Skin epidermis (tissue), 12 donors: ENCODE measurements at regions not wholly inside any gene's neighbourhood (a gene's known extent, or its start where the extent isn't known, plus 50 kb on each side); places are given as distances from the start of the nearest gene placed in this dataset.

Experiments used
- H3K27ac ChIP-seq, 21 experiments: fragments of 200-600 bp; sonication (generic) in 11 of 21; one replicate each; pipeline ENCODE4 v1.5.0; 2020; ENCODE audit warnings: mild to moderate bottlenecking in 3 of 21, inconsistent platforms in 2 of 21, moderate library complexity in 2 of 21
- H3K4me3 ChIP-seq, 7 experiments: fragments of 200-600 bp; sonication (generic) in 2 of 7; one replicate each; pipeline ENCODE4 v1.5.0; 2020; ENCODE audit warnings: inconsistent platforms in 2 of 7, mild to moderate bottlenecking in 2 of 7, moderate library complexity in 1 of 7

DNA sequence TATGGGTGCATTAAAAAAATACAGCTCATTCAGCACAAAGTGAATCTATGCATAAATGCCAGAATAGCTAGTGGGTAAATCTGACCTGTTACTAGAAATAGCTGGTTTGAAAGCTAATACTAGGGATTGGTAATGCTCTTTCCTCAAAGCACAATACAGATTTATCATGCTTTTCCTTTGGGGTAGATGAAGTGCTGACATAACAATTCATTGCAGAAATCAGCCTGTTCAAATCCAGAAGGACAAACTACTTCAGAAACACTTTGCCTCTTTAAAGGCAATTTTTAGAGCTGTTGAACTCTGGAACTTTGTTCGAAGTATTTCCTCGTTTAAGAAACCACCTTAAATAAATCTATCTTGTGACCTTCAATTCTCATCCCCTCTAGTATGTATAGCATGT is 957.9 kb downstream of the ARAP2 start:
- Histone ChIP-seq H3K27ac (no peak overlapping the region), H3K4me3 (no peak overlapping the region)

- no peak overlapping the region for H3K27ac ChIP-seq
- no peak overlapping the region for H3K4me3 ChIP-seq
Measured at GRCh38 chr4:35300996-35301774, 943.1 kb downstream of the ARAP2 start.

- Histone ChIP-seq H3K4me3 (no peak overlapping the region), H3K27ac (no peak overlapping the region)
Measured at GRCh38 chr4:35315419-35315818, 928.9 kb downstream of the ARAP2 start.

DNA sequence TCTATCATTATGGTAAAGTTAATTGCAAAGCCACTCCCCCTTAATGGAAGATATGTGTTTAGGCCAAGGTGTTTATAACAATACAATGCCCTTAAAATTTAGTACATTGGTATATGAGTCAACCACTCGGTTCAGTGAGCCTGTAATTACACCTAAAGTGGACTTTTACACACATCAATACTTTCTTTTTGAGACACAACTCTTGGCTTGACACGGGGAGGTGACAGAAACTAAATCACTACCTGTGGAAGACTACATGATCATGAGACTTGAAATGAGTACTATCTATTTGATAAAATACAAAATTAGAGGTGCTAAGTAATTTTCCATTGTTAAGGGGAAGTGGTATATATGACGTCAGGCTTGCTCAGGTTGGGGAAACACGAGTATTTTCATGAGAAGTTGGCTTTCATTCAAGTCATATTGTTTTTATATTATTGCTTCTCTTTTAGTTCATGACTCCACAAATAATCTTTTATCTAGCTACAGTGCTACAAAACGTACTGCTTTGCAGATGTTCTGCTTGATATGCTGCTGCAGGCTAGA is 918.3 kb downstream of the ARAP2 start:
- no peak overlapping the region for H3K4me3 ChIP-seq

GRCh38 chr4:35342833-35343232 is 901.5 kb downstream of the ARAP2 start:
- Histone ChIP-seq H3K27ac (no peak overlapping the region), H3K4me3 (no peak overlapping the region)

More for the DNA sequence above, 918.3 kb downstream of the ARAP2 start:
- no peak overlapping the region for H3K27ac ChIP-seq

GRCh38 chr4:35347276-35347675 is 897.0 kb downstream of the ARAP2 start:
- no peak overlapping the region for H3K4me3 ChIP-seq

GRCh38 chr4:35358001-35358584 is 886.2 kb downstream of the ARAP2 start:
- Histone ChIP-seq H3K4me3 (no peak overlapping the region), H3K27ac (no peak overlapping the region)

More at GRCh38 chr4:35347276-35347675, 897.0 kb downstream of the ARAP2 start:
- no peak overlapping the region for H3K27ac ChIP-seq

DNA sequence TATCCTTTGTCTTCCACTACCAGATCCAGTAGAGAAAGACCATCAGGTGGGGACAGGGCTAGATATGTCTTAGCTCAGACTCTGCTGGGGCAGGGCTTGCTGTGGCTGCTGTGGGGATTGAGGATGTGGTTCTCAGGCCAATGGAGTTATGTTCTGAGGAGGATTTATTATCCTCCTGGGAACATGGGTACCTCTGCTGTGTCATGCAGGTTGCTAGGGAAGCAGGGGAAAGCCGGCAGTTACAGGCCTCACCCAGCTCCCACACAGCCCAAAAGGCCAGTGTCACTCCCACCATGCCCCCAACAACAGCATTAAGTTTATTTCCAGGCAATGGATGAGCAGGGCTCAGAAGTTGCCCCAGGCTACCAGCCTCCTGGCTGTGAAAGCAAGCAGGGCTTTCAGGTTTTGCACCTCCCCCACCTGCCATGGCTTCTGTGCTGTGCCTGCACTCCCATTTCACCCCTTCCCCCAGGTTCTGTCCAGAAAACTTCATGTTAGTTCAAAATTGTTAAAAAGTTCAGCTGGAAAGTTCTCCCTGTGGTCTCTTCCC is 879.9 kb downstream of the ARAP2 start:
- Histone ChIP-seq H3K4me3 (no peak overlapping the region), H3K27ac (no peak overlapping the region)

DNA sequence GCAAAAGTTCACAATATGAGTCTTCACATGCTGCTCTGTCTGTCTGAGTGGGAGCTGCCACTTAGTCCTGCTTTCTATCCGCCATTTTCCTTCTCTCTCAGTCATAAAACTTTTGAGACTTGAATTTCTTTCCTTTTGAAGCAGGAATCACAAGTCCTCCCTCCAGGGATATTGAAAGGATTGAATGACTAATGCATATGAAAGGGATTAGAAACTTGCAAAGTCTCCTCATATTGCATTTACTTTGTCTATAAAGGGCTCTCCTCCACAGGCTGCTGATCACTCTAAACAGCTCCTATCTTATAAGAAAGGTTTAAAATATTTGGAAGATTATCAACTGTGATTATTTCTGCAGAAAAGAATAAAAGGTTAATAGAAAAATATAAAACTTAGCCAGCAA is 879.1 kb downstream of the ARAP2 start:
- Histone ChIP-seq H3K27ac (no peak overlapping the region), H3K4me3 (no peak overlapping the region)

GRCh38 chr4:35399912-35400311 is 844.4 kb downstream of the ARAP2 start:
- H3K4me3 ChIP-seq, result no peak overlapping the region
- no peak overlapping the region for H3K27ac ChIP-seq

DNA sequence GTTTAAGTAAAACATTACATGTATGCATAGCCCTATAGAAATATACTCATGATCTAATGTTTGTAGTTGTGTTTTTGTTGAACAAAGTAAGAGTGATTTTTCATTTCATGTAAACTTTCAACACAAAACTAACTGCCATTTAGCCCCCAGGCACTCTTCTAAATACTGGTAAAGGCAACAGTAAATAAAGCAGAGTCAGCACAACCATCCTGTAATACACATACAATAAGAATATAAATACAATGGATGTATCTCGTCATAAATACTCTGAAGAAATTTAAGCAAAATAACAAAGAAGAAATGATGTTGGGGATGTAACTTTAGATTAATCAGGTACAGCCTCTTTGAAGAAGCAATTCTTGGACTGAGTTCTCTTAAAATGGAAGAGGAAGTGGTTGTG is 821.2 kb downstream of the ARAP2 start:
- H3K4me3 ChIP-seq, result no peak overlapping the region

GRCh38 chr4:35447474-35447873 is 796.8 kb downstream of the ARAP2 start:
- Histone ChIP-seq H3K4me3 (no peak overlapping the region), H3K27ac (no peak overlapping the region)

More for the DNA sequence above, 821.2 kb downstream of the ARAP2 start:
- H3K27ac ChIP-seq, result no peak overlapping the region

DNA sequence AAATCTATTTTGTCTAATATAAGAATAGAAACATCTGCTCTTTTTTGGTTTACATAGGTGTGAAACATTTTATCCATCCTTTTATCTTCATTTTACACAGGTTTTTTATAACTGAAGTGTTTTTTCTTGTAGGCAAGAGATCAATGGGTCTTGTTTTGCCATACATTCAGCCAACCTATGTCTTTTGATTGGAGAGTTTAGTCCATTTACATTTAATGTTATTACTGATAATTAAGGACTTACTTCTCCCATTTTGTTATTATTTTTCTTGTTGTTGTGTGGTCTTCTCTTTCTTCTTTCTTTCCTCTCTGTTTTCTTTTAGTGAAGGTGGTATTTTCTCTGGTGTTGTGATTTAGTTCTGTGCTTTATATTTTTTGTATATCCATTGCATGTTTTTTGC is 785.3 kb downstream of the ARAP2 start:
- Histone ChIP-seq H3K4me3 (no peak overlapping the region), H3K27ac (no peak overlapping the region)

DNA sequence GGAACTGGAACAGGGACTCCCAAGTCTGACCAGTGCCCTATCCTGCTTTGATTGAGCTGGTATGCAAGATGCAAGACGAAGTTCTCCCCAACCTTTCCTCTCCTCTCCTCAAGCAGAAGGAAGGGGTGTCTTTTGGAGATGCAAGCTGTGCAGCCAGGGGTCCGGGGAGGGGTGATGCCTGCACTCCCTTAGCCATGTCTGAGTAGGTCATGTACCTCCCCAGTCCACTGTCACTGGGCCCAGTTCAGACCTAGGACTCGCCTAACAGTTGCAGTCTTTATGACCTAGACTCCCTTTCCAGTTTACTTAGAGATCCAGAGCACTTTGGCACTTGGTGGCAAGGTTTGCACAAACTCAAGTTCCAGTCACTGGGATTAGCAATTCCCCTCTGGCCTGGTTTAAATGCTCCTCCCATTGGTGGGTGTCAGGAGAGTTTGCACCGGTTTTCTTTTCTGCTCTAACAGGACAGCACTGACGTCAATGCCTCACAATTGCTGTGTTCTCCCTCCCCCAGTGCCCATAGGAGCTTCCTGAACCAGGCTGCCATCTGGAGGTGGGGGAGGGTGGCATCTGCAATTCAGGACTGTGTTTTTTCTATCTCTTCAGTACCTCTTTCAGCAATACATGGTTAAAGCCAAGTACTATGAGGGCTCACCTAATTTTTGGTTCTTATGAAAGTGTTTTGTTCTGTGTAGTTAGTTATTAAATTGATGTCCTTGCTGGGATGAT is 782.2 kb downstream of the ARAP2 start:
- no peak overlapping the region for H3K4me3 ChIP-seq
- H3K27ac ChIP-seq, result no peak overlapping the region

DNA sequence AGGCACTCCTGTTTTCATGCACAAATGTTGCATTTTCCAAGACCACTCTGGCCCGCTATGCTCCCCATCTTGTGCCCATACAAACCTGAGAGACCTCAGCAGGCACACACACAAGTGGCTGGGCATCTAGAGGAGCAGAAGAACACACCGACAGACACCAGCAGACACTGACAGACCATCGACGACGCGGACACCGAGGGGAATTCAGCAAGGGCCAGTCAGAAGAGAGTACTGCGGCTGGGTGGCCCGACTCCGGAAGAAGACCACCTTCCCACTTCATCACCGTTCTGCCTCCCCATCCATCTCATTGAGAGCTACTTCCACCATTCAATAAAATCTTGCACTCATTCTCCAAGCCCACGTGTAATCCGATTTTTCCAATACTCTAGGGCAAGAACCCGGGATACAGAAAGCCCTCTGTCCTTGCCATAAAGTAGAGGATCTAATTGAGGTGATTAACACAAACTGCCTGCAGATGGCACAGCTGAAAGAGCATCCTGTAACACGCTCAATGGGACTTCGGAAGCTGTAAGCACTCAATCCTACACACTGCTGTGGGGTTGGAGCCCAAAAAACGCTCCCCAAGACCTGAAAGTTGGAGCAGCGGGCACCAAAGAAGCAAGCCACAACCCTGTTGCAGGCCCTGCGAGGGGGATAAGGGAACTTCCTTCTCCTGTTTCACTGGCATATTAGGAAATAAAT is 780.9 kb downstream of the ARAP2 start:
- no peak overlapping the region for H3K27ac ChIP-seq

DNA sequence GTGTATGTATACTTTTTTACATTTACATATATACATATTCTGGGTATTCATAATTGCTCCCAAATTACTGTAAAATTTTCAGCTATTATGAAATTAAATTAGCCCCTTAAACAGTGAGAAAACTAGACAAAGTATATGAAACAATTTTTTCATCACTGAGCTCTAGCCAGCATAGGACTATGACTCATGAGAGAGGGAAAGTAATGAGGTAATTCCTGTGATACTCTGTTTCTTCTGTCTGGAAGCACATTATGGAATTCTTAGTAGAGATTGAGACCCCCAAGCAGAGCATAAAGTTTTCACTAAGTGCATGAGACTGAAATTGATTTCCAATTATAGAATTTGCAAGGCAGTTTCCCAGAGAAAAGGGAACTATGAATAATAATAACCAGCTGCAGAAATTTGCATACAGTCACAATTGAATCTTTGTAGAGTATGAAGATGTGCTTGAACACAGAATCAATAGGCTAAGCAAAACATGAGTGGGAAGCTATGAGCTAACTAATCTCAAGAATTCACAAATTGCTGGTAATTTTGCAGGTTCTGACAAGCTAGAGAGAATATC is 779.3 kb downstream of the ARAP2 start:
- H3K4me3 ChIP-seq, result no peak overlapping the region
- H3K27ac ChIP-seq, result no peak overlapping the region

More for the DNA sequence above, 780.9 kb downstream of the ARAP2 start:
- H3K4me3 ChIP-seq, result no peak overlapping the region

- Histone ChIP-seq H3K4me3 (no peak overlapping the region), H3K27ac (no peak overlapping the region)
Measured at GRCh38 chr4:35491093-35491492, 753.2 kb downstream of the ARAP2 start.

- H3K27ac ChIP-seq, result no peak overlapping the region
- no peak overlapping the region for H3K4me3 ChIP-seq
Measured at GRCh38 chr4:35493977-35494376, 750.3 kb downstream of the ARAP2 start.

- H3K27ac ChIP-seq, result no peak overlapping the region
- H3K4me3 ChIP-seq, result no peak overlapping the region
Measured at GRCh38 chr4:35494955-35495354, 749.4 kb downstream of the ARAP2 start.
